ENCODE measurements at regions not wholly inside any gene's neighbourhood (a gene's known extent, or its start where the extent isn't known, plus 50 kb on each side); places are given as distances from the start of the nearest gene placed in this dataset.

- intact Hi-C loops (cut with DNase I), result no loop called here
Measured at GRCh38 chr16:87140211-87141200, 176.7 kb downstream of the C16orf95 start.

DNA sequence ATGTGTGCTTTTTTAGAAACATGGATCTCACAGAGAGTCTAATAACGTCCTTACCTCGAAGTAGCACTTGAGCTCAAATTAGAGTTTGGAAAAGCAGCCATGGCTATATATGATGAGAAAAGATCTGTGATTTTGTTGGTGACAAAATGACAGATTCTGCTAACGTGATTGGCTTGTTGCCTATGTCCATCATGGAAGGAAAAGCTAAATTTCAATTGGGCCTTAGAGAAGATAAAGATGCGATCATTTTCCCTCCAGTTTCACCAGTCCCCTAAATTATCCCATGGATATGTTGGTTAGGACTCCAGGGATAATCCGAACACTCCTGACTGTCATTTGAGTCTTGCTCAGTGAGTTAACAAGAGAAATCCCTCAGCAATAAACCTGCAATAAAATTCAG lies 175.8 kb downstream of the C16orf95 start:
- no peaks in the 10 kb centered on the region for H3K4me1 ChIP-seq
- TF ChIP-seq, protein P1, sequence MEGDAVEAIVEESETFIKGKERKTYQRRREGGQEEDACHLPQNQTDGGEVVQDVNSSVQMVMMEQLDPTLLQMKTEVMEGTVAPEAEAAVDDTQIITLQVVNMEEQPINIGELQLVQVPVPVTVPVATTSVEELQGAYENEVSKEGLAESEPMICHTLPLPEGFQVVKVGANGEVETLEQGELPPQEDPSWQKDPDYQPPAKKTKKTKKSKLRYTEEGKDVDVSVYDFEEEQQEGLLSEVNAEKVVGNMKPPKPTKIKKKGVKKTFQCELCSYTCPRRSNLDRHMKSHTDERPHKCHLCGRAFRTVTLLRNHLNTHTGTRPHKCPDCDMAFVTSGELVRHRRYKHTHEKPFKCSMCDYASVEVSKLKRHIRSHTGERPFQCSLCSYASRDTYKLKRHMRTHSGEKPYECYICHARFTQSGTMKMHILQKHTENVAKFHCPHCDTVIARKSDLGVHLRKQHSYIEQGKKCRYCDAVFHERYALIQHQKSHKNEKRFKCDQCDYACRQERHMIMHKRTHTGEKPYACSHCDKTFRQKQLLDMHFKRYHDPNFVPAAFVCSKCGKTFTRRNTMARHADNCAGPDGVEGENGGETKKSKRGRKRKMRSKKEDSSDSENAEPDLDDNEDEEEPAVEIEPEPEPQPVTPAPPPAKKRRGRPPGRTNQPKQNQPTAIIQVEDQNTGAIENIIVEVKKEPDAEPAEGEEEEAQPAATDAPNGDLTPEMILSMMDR (IDR thresholded peaks at IDR 0.05), result no peak
- H3K9me3 ChIP-seq, result no peaks in the 10 kb centered on the region
- intact Hi-C loops (cut with DNase I), result no loop called here
- no peak overlapping the region for H3K27ac ChIP-seq
- no peak for DNase-seq
- ATAC-seq, result no peak
- H3K4me3 ChIP-seq, result no peak overlapping the region
- no peaks in the 10 kb centered on the region for H3K27me3 ChIP-seq
- no peaks in the 10 kb centered on the region for H3K36me3 ChIP-seq

More at GRCh38 chr16:87140211-87141200, 176.7 kb downstream of the C16orf95 start:
- H3K4me3 ChIP-seq, result no peak overlapping the region
- TF ChIP-seq, protein P1 (IDR thresholded peaks at IDR 0.05), result no peak
- no peak for ATAC-seq
- no peaks in the 10 kb centered on the region for H3K9me3 ChIP-seq
- DNase-seq, result peak in 1 of 4 donors; percentile 68
- H3K27ac ChIP-seq, result no peak overlapping the region
- H3K27me3 ChIP-seq, result no peaks in the 10 kb centered on the region
- H3K4me1 ChIP-seq, result no peaks in the 10 kb centered on the region
- no peaks in the 10 kb centered on the region for H3K36me3 ChIP-seq

GRCh38 chr16:87143661-87144121 lies 173.5 kb downstream of the C16orf95 start:
- no peaks in the 10 kb centered on the region for H3K4me1 ChIP-seq
- H3K4me3 ChIP-seq, result no peak overlapping the region
- intact Hi-C loops (cut with DNase I), result no loop called here
- no peak for ATAC-seq
- no peak overlapping the region for H3K27ac ChIP-seq
- H3K9me3 ChIP-seq, result no peaks in the 10 kb centered on the region
- H3K36me3 ChIP-seq, result no peaks in the 10 kb centered on the region
- TF ChIP-seq, protein P1 (IDR thresholded peaks at IDR 0.05), result no peak
- H3K27me3 ChIP-seq, result no peaks in the 10 kb centered on the region
- peak in 1 of 4 donors; percentile 63 for DNase-seq

DNA sequence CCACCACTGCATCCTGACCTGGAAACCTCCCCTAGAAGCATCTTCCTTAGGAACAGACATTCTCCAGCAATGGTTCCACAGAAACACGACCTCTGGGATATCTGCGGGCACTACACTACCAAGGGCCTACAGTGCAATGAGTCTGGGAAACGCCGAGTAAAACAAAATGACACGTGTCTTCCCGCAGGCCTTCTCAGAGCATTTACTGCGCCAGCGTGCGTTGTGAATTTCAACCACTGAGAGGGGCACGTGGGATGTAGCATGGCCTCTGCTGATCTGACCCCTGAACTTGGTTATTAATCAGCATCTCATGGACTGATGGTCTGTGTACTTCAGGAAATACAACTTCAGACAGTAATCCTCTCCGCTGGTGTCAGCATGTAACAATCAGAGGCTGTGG lies 173.0 kb downstream of the C16orf95 start:
- no peak for ATAC-seq
- Histone ChIP-seq H3K9me3 (peaks cover 0 to 1% of the 10 kb centered on the region in 2 donors), H3K4me1 (no peaks in the 10 kb centered on the region), H3K36me3 (no peaks in the 10 kb centered on the region), H3K4me3 (no peak overlapping the region), H3K27me3 (no peaks in the 10 kb centered on the region), H3K27ac (no peak overlapping the region)
- TF ChIP-seq, protein P1 (IDR thresholded peaks at IDR 0.05), result no peak
- intact Hi-C loops (cut with DNase I), result no loop called here
- DNase-seq, result peak in 1 of 4 donors; percentile 7
